ENCODE measurements at regions not wholly inside any gene's neighbourhood (a gene's known extent, or its start where the extent isn't known, plus 50 kb on each side); places are given as distances from the start of the nearest gene placed in this dataset.

- no peak for TF ChIP-seq EP300 (IDR thresholded peaks at IDR 0.05; ENCODE audit: borderline replicate concordance)
- no peak for TF ChIP-seq RAD21 (IDR thresholded peaks at IDR 0.05; ENCODE audit: low read depth)
- no peak for TF ChIP-seq FOXM1 (IDR thresholded peaks at IDR 0.05; ENCODE audit: borderline replicate concordance, low read depth)
These were observed 154.5 kb upstream of the BLID start for GRCh38 chr11:122270535-122270934.
